Osteocyte (in vitro differentiated cells): ENCODE measurements at regions not wholly inside any gene's neighbourhood (a gene's known extent, or its start where the extent isn't known, plus 50 kb on each side); places are given as distances from the start of the nearest gene placed in this dataset.

Source experiments
- DNase-seq: peaks from one replicate; pipeline ENCODE4 v3.0.0; 2021; ENCODE audit warnings: mixed read lengths; ENCODE audit not compliant: unreplicated experiment; ENCODE audit errors: extremely low spot score
- H3K27ac Mint-ChIP-seq: one replicate; pipeline ENCODE4 v1.8.0; 2021; ENCODE audit warnings: mild to moderate bottlenecking, mixed read lengths; ENCODE audit not compliant: unreplicated experiment
- H3K27me3 Mint-ChIP-seq: one replicate; pipeline ENCODE4 v1.8.0; 2021; ENCODE audit warnings: mixed read lengths; ENCODE audit not compliant: unreplicated experiment
- H3K36me3 Mint-ChIP-seq: one replicate; pipeline ENCODE4 v1.8.0; 2021; ENCODE audit warnings: mixed read lengths; ENCODE audit not compliant: unreplicated experiment
- H3K4me1 Mint-ChIP-seq: one replicate; pipeline ENCODE4 v1.8.0; 2021; ENCODE audit warnings: mixed read lengths; ENCODE audit not compliant: unreplicated experiment
- H3K4me3 Mint-ChIP-seq: one replicate; pipeline ENCODE4 v1.8.0; 2021; ENCODE audit warnings: mild to moderate bottlenecking, moderate library complexity, mixed read lengths; ENCODE audit not compliant: unreplicated experiment
- H3K9me3 Mint-ChIP-seq: one replicate; pipeline ENCODE4 v1.8.0; 2021; ENCODE audit warnings: mixed read lengths; ENCODE audit not compliant: unreplicated experiment
- CTCF ChIP-seq: fragments of 200-600 bp; sonication (generic); IDR thresholded peaks from 2 replicates; pipeline ENCODE4 v1.5.0; 2021; ENCODE audit warnings: antibody characterized with exemption, mild to moderate bottlenecking, moderate library complexity

DNA sequence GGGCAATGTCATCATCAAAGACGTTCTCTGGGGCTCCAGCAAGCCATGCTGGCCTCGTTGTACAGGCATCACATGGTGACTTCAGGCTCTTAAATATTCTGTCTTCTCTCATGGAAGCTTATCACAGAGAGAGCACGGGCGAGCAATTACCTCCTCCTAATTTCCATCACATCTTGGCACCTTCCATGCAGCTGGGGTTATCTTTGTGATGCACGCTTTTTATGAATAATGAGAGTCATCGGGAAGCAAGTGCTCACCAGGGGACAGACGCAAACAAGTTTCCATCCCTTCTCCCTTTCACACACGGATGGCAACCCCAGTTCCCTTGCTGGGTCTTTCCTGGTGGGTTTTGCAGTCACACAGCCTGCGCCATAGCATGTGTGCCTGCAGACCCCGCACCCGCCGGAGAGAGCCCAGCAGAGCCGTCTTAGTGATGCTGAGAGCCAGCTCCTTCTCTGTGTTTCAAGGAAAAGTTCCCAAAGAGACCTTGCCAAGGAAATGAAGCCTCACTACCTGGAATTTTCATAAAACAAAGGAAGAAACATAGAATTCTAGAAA is 116.3 kb upstream of the AFDN start:
- Mint-ChIP-seq H3K36me3 (peaks cover 2% of the 10 kb centered on the region), H3K4me3 (no peak overlapping the region), H3K4me1 (peaks cover 9% of the 10 kb centered on the region), H3K27me3 (peaks cover 44% of the 10 kb centered on the region), H3K9me3 (no peaks in the 10 kb centered on the region), H3K27ac (no peak overlapping the region)
- no peak for TF ChIP-seq CTCF
- no peak for DNase-seq

DNA sequence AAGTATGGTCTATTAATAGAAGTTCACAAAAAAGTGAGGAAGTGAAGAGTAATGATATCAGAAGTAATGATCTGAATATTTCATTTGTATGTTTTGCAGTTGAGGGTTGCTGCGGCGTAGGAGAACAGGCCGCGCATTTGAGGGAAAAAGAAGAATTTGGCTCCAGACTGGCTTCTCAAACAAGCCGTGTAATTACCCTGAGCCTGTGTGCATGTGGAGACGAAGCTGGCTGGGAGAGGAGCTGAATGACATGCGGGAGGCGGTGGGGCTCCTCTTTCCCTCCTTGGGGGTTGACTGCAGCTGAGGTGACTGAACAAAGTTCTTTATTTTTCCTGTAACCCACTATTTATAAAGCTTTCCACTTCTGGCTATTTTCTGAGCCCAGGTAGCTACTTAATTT is 115.5 kb upstream of the AFDN start:
- Mint-ChIP-seq H3K36me3 (peaks cover 2% of the 10 kb centered on the region), H3K27ac (no peak overlapping the region), H3K4me1 (peaks cover 9% of the 10 kb centered on the region), H3K9me3 (no peaks in the 10 kb centered on the region), H3K27me3 (peaks cover 51% of the 10 kb centered on the region), H3K4me3 (no peak overlapping the region)
- no peak for DNase-seq
- no peak for TF ChIP-seq CTCF

DNA sequence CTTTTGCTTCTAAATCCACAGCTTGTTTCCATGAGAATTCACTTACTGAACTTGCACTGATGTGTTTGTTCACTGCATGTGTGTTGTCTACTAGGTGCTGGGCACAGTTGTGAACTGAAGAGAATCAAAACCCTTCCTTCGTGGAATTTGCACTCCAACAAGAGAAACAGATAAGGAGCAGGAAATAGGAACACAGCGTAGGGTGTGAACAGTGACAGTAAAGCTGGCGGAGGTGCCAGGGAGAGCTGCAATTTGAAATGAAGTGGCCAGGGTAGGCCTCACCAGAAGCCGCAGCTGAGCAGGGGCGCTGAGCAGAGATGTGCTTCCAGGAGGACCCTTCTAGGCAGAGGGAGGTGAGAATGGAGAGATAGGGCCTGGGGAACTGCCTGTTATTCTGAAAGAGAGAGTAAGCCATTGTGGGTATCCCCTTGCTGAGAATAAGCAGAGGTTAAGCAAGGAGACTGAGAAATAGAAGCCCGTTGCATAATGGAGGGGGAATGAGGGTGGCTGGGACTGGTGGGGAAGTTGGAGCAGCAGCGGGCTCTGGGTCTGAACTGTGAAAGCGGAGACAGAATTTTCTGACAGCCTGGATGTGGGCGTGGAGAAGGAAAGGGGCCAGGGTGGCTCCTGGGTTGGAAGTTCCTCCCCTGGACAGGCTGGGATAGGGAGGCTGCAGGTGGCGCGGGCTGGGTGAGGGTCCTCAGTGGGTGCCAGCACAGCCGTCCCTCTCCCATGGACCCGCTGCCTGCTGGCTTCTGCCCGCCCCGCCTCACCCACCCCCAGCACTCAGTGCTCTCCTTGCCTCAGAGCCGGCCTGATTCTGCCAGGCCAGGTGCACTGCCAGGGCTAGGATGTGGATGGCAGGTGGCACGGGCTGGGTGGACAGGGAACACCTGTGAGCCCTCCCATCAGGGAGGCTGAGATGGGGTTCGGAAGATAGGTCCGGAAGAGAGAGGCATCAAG is 114.7 kb upstream of the AFDN start:
- peak; percentile 63 for DNase-seq
- H3K4me3 Mint-ChIP-seq, result no peak overlapping the region
- peaks cover 9% of the 10 kb centered on the region for H3K4me1 Mint-ChIP-seq
- peaks cover 58% of the 10 kb centered on the region for H3K27me3 Mint-ChIP-seq
- H3K36me3 Mint-ChIP-seq, result peaks cover 2% of the 10 kb centered on the region
- no peak overlapping the region for H3K27ac Mint-ChIP-seq
- TF ChIP-seq CTCF, result no peak
- H3K9me3 Mint-ChIP-seq, result no peaks in the 10 kb centered on the region

- TF ChIP-seq CTCF, result no peak
- H3K27me3 Mint-ChIP-seq, result peaks cover 62% of the 10 kb centered on the region
- H3K4me1 Mint-ChIP-seq, result peaks cover 3% of the 10 kb centered on the region
- no peak for DNase-seq
- no peak overlapping the region for H3K4me3 Mint-ChIP-seq
- no peaks in the 10 kb centered on the region for H3K9me3 Mint-ChIP-seq
- peaks cover 2% of the 10 kb centered on the region for H3K36me3 Mint-ChIP-seq
- no peak overlapping the region for H3K27ac Mint-ChIP-seq
Observed at GRCh38 chr6:167712731-167713475, 113.8 kb upstream of the AFDN start.

GRCh38 chr6:167714152-167714551 is 112.6 kb upstream of the AFDN start:
- no peaks in the 10 kb centered on the region for H3K9me3 Mint-ChIP-seq
- peak; percentile 13 for DNase-seq
- H3K4me1 Mint-ChIP-seq, result no peaks in the 10 kb centered on the region
- peaks cover 64% of the 10 kb centered on the region for H3K27me3 Mint-ChIP-seq
- H3K36me3 Mint-ChIP-seq, result peaks cover 2% of the 10 kb centered on the region
- H3K4me3 Mint-ChIP-seq, result no peak overlapping the region
- no peak for TF ChIP-seq CTCF
- H3K27ac Mint-ChIP-seq, result no peak overlapping the region
